ENCODE measurements at regions not wholly inside any gene's neighbourhood (a gene's known extent, or its start where the extent isn't known, plus 50 kb on each side); places are given as distances from the start of the nearest gene placed in this dataset.
"Not testable (repeated sequence)": the region's sequence is repeated elsewhere in the genome, so short reads cannot be mapped to it uniquely, and the experiment has no call there.

DNA sequence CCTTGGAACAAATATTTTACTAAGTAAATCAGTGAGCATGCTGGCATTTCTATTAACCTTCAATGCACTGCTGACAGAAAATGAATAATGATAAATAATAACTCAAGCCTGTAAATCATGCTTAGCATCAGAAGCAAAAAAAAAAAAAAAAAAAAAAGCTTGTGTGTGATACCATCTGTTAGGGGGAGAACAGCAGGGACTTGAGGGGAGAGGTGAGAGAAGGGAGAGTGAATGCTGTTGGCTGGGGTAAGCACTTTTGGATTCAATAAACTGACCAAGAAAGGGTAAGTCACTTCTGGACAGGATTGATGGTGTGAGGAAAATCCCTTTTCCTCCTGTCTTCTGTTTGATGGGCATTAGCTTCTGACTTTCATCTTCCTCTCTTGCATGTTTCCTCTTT, 996.4 kb downstream of the KCNMA1 start:
- no peak overlapping the region for H3K27ac Mint-ChIP-seq
- no peak for DNase-seq
- H3K36me3 Mint-ChIP-seq (ENCODE audit: low read depth) = no peaks in the 10 kb centered on the region
- H3K4me1 Mint-ChIP-seq = no peaks in the 10 kb centered on the region
- H3K9me3 ChIP-seq (ENCODE audit: control insufficient read depth, low read length, poor library complexity, severe bottlenecking) = no peaks in the 10 kb centered on the region
- H3K27me3 Mint-ChIP-seq = no peaks in the 10 kb centered on the region
- H3K4me3 Mint-ChIP-seq = no peak overlapping the region
- no peak for ATAC-seq

GRCh38 chr10:76640806-76641205, 996.8 kb downstream of the KCNMA1 start:
- H3K4me1 Mint-ChIP-seq = no peaks in the 10 kb centered on the region
- no peaks in the 10 kb centered on the region for H3K9me3 ChIP-seq (ENCODE audit: control insufficient read depth, low read length, poor library complexity, severe bottlenecking)
- H3K27me3 Mint-ChIP-seq = no peaks in the 10 kb centered on the region
- no peaks in the 10 kb centered on the region for H3K36me3 Mint-ChIP-seq (ENCODE audit: low read depth)
- ATAC-seq (no peak), DNase-seq (no peak)
- H3K4me3 Mint-ChIP-seq = no peak overlapping the region
- H3K27ac Mint-ChIP-seq = no peak overlapping the region

DNA sequence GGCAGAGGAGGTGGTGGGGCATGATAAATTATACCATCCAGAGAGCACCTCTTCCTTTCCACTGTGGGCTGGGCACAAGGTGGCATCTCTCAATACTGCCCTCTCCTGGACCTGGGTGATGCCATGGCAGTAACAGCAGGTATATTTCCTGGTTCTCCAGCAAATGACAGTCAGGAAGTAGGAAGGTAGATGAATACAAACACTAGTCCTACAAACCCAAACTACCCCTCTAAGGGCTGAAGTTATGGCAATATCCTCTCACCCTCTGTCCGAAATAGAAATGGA, 1004.9 kb downstream of the KCNMA1 start:
- Mint-ChIP-seq H3K27me3 (no peaks in the 10 kb centered on the region), H3K4me1 (no peaks in the 10 kb centered on the region), H3K27ac (no peak overlapping the region), H3K4me3 (no peak overlapping the region), H3K36me3 (ENCODE audit: low read depth) (no peaks in the 10 kb centered on the region)
- H3K9me3 ChIP-seq (ENCODE audit: control insufficient read depth, low read length, poor library complexity, severe bottlenecking) = no peaks in the 10 kb centered on the region
- ATAC-seq (peak; percentile 49), DNase-seq (no peak)

DNA sequence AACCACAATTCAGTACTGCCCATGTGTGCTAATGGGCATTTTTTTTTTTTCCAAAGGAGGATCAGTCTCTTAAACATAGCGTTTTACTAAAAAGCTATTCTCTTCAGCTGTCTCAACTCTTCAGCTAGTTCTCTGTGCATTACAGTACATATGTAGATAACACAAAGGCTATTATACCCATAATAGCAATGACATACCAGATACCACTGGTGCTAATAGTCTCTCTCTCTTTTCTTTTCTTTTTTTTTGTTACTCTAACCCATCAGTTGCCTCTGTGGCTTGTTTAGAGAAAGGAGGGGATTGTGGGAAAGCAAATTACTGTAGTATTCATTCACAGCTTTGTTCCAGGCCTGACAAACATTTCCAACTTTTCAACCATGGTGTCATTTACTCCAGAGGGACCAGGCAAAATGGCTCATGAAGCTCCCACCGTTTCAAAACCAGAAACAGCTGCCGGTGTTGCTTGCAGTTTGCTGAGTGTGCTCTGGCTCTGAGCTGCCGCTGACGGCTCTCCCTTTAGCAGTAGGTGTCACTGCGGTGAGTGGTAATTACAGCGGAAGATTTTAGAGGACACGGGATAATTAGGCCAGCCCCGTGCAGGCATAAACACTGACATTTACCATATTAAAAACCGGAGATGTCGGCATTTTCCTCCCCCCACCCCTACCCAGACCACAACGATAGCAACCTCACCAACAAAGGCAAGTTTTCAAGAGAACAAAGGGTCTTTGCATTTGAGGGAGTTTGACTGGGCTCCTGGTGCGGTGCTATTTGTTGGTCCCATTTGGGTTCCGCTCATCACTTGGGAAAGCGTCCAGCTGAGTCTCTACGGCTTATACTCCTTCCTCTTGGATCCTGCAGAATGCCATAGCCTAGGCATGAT, 1005.5 kb downstream of the KCNMA1 start:
- no peaks in the 10 kb centered on the region for H3K27me3 Mint-ChIP-seq
- H3K4me3 Mint-ChIP-seq = no peak overlapping the region
- DNase-seq (no peak), ATAC-seq (no peak)
- H3K36me3 Mint-ChIP-seq (ENCODE audit: low read depth) = no peaks in the 10 kb centered on the region
- no peaks in the 10 kb centered on the region for H3K4me1 Mint-ChIP-seq
- H3K27ac Mint-ChIP-seq = no peak overlapping the region
- H3K9me3 ChIP-seq (ENCODE audit: control insufficient read depth, low read length, poor library complexity, severe bottlenecking) = no peaks in the 10 kb centered on the region

DNA sequence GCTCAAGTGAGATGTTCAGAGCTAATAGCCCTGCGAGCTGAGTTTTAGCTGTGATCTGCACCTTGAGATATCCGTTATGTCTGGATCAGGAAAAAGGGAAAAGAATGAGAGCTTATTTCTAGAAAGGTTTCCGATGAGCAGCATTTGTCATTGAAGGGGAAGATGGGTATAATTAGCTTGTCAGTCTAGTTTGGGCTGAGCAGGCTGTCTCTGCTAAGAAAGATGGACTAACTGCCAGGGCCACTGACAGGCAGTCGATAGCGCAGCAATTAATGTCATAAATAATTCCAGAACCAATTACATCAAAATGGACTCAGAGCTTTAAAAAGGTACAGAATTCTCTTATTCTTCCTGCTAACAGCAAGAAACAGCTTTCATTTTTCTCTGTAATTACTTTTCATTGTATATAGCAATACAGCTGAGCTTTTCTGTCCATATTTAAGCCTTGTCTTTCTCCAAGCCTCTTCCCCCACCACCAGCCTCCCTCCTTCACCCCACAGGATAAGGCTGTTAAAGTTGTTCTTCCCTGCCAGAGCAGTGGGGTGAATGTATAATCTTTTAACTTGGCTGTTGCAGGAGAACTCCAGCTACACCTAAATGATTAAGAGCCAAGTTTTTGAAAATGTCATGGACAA, 1006.5 kb downstream of the KCNMA1 start:
- no peaks in the 10 kb centered on the region for H3K4me1 Mint-ChIP-seq
- no peak for ATAC-seq
- H3K9me3 ChIP-seq (ENCODE audit: control insufficient read depth, low read length, poor library complexity, severe bottlenecking) = no peaks in the 10 kb centered on the region
- H3K36me3 Mint-ChIP-seq (ENCODE audit: low read depth) = no peaks in the 10 kb centered on the region
- no peaks in the 10 kb centered on the region for H3K27me3 Mint-ChIP-seq
- no peak overlapping the region for H3K4me3 Mint-ChIP-seq
- DNase-seq = no peak
- H3K27ac Mint-ChIP-seq = no peak overlapping the region

GRCh38 chr10:76628801-76629200, 1008.8 kb downstream of the KCNMA1 start:
- DNase-seq = no peak
- Mint-ChIP-seq H3K36me3 (ENCODE audit: low read depth) (no peaks in the 10 kb centered on the region), H3K27ac (no peak overlapping the region), H3K27me3 (no peaks in the 10 kb centered on the region), H3K4me3 (no peak overlapping the region), H3K4me1 (no peaks in the 10 kb centered on the region)
- H3K9me3 ChIP-seq (ENCODE audit: control insufficient read depth, low read length, poor library complexity, severe bottlenecking) = no peaks in the 10 kb centered on the region
- no peak for ATAC-seq

- H3K4me3 Mint-ChIP-seq = no peak overlapping the region
- H3K27me3 Mint-ChIP-seq = no peaks in the 10 kb centered on the region
- no peak for DNase-seq
- no peak for ATAC-seq
- no peak overlapping the region for H3K27ac Mint-ChIP-seq
- H3K4me1 Mint-ChIP-seq = no peaks in the 10 kb centered on the region
- no peaks in the 10 kb centered on the region for H3K9me3 ChIP-seq (ENCODE audit: control insufficient read depth, low read length, poor library complexity, severe bottlenecking)
- H3K36me3 Mint-ChIP-seq (ENCODE audit: low read depth) = no peaks in the 10 kb centered on the region
Observed at GRCh38 chr10:76626386-76626785, 1011.2 kb downstream of the KCNMA1 start.

DNA sequence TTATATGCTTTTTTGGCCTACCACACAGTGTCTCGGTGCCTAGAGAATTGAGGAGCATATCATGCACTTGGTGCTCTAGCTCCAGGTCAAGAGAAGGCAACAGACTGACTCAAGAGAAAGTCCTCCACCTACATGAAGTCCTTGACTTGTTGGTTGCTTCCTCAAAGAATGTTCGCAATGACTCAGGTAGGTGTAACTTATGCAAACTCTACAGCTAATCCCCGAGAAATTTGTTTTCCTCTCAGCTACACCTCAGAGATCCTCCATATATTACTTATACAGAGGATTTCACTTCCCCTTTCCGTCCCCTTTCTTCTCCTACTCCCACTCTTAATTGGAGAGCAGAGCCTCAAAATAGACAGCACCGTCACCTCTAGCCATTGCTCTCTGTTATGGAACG, 1013.1 kb downstream of the KCNMA1 start:
- DNase-seq (no peak), ATAC-seq (no peak)
- H3K9me3 ChIP-seq (ENCODE audit: control insufficient read depth, low read length, poor library complexity, severe bottlenecking) = no peaks in the 10 kb centered on the region
- Mint-ChIP-seq H3K27ac (no peak overlapping the region), H3K36me3 (ENCODE audit: low read depth) (no peaks in the 10 kb centered on the region), H3K4me3 (no peak overlapping the region), H3K4me1 (no peaks in the 10 kb centered on the region), H3K27me3 (no peaks in the 10 kb centered on the region)

DNA sequence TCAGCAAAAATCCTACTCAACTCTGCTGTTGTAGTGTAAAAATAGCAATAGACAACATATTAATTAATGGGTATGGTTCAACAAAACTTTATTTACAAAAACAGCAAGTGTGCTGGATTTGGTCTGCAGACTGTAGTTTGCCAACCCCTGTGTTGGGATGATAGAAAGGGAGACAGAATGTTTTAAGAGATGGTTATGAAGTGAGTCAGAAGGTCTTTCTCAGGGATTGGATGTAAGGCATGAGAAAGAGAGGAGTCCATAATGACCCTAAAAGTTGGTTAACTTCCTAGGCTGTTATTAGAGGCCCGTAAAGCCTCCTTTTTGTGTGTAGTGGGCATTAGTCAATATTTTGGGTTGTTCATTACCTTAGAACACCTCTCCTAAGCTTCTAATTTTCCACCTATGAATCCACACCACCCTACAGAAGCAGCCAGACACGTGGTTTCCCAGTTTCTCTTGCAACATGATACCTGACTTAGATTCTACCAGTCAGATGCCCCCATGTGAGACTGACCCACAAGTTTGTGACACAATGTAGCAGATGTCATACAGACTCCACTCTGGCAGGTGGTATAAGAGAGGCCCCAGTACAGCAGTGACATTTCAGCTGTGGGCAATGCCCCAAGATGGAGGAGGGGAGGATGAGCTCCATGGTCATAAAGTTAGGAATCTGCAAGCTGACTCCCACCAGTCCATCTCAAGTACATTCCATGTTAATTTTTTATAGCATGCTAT, 1015.6 kb downstream of the KCNMA1 start:
- no peak for DNase-seq
- no peak overlapping the region for H3K4me3 Mint-ChIP-seq
- no peaks in the 10 kb centered on the region for H3K27me3 Mint-ChIP-seq
- H3K9me3 ChIP-seq (ENCODE audit: control insufficient read depth, low read length, poor library complexity, severe bottlenecking) = no peaks in the 10 kb centered on the region
- H3K4me1 Mint-ChIP-seq = no peaks in the 10 kb centered on the region
- H3K36me3 Mint-ChIP-seq (ENCODE audit: low read depth) = no peaks in the 10 kb centered on the region
- H3K27ac Mint-ChIP-seq = no peak overlapping the region
- no peak for ATAC-seq

- Mint-ChIP-seq H3K27ac (no peak overlapping the region), H3K4me1 (no peaks in the 10 kb centered on the region), H3K4me3 (no peak overlapping the region), H3K36me3 (ENCODE audit: low read depth) (no peaks in the 10 kb centered on the region), H3K27me3 (no peaks in the 10 kb centered on the region)
- DNase-seq (no peak), ATAC-seq (no peak)
- no peaks in the 10 kb centered on the region for H3K9me3 ChIP-seq (ENCODE audit: control insufficient read depth, low read length, poor library complexity, severe bottlenecking)
Observed at GRCh38 chr10:76618641-76619040, 1019.0 kb downstream of the KCNMA1 start.

- Mint-ChIP-seq H3K27ac (no peak overlapping the region), H3K4me3 (no peak overlapping the region), H3K36me3 (ENCODE audit: low read depth) (no peaks in the 10 kb centered on the region), H3K4me1 (no peaks in the 10 kb centered on the region), H3K27me3 (no peaks in the 10 kb centered on the region)
- ATAC-seq (no peak), DNase-seq (no peak)
- H3K9me3 ChIP-seq (ENCODE audit: control insufficient read depth, low read length, poor library complexity, severe bottlenecking) = no peaks in the 10 kb centered on the region
Observed at GRCh38 chr10:76618171-76618570, 1019.4 kb downstream of the KCNMA1 start.

GRCh38 chr10:76616666-76617065, 1020.9 kb downstream of the KCNMA1 start:
- not testable (repeated sequence) for H3K27ac Mint-ChIP-seq; H3K4me1 Mint-ChIP-seq; DNase-seq; H3K27me3 Mint-ChIP-seq; H3K4me3 Mint-ChIP-seq; ATAC-seq; H3K9me3 ChIP-seq (ENCODE audit: control insufficient read depth, low read length, poor library complexity, severe bottlenecking); H3K36me3 Mint-ChIP-seq (ENCODE audit: low read depth)

DNA sequence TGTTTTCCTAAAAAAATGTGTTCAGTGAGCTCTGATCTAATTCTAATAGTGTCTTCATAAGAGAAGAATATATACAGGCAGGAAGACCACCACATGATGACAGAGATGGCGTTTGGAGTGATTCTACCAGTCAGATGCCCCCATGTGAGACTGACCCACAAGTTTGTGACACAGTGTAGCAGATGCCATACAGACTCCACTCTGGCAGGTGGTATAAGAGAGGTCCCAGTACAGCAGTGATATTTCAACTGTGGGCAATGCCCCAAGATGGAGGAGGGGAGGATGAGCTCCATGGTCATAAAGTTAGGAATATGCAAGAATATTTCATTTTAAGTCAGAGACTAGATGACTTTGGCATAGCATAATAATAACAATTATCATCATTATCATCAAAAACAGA, 1022.6 kb downstream of the KCNMA1 start:
- H3K9me3 ChIP-seq (ENCODE audit: control insufficient read depth, low read length, poor library complexity, severe bottlenecking) = no peaks in the 10 kb centered on the region
- H3K4me3 Mint-ChIP-seq = no peak overlapping the region
- no peak overlapping the region for H3K27ac Mint-ChIP-seq
- no peaks in the 10 kb centered on the region for H3K27me3 Mint-ChIP-seq
- DNase-seq (no peak), ATAC-seq (no peak)
- H3K4me1 Mint-ChIP-seq = no peaks in the 10 kb centered on the region
- H3K36me3 Mint-ChIP-seq (ENCODE audit: low read depth) = no peaks in the 10 kb centered on the region

Measured in T-helper 17 cell (primary cell).